ENCODE measurements at regions not wholly inside any gene's neighbourhood (a gene's known extent, or its start where the extent isn't known, plus 50 kb on each side); places are given as distances from the start of the nearest gene placed in this dataset.

- peak in 1 of 3 experiments; percentile 20 for TF ChIP-seq CTCF (IDR thresholded peaks at IDR 0.05)
- no peak for TF ChIP-seq POLR2A (IDR thresholded peaks at IDR 0.05)
Measured at GRCh38 chr20:7031222-7031621, 263.7 kb downstream of the BMP2 start.
